Activated B cell treated with CpG ODN at 0.5 μM for 24 hours (primary cell): ENCODE measurements at regions not wholly inside any gene's neighbourhood (a gene's known extent, or its start where the extent isn't known, plus 50 kb on each side); places are given as distances from the start of the nearest gene placed in this dataset.

Source experiments
- ATAC-seq: fragments of 200-7000 bp; cut with Tn5 transposase; one replicate; pipeline ENCODE4 v1.10.0; 2021; ENCODE audit warnings: low read depth, mild to moderate bottlenecking, moderate library complexity
- CTCF ChIA-PET: fragments of 350-600 bp; sonication (Branson Sonifier 250); formaldehyde crosslinking; loops from one replicate; lab custom pipeline; 2021; ENCODE audit warnings: antibody characterized with exemption; lab: Charles Lee
- POLR2A ChIA-PET: fragments of 350-600 bp; sonication (Branson Sonifier 250); formaldehyde crosslinking; loops from one replicate; lab custom pipeline; 2021; ENCODE audit warnings: antibody characterized with exemption; lab: Charles Lee
- DNase-seq: peaks from one replicate; pipeline ENCODE4 v3.0.0; 2022
- H3K27ac Mint-ChIP-seq: one replicate; pipeline ENCODE4 v1.8.0; 2020; ENCODE audit warnings: mixed read lengths
- H3K27me3 Mint-ChIP-seq: one replicate; pipeline ENCODE4 v1.8.0; 2021; ENCODE audit warnings: mixed read lengths
- H3K36me3 Mint-ChIP-seq: one replicate; pipeline ENCODE4 v1.8.0; 2021; ENCODE audit warnings: low read depth, mixed read lengths
- H3K4me1 Mint-ChIP-seq: one replicate; pipeline ENCODE4 v1.8.0; 2021; ENCODE audit warnings: mixed read lengths
- H3K4me3 Mint-ChIP-seq: one replicate; pipeline ENCODE4 v1.8.0; 2020; ENCODE audit warnings: mild to moderate bottlenecking, mixed read lengths
- H3K9me3 Mint-ChIP-seq: one replicate; pipeline ENCODE4 v1.8.0; 2020; ENCODE audit warnings: mixed read lengths
- CTCF ChIP-seq: fragments of 200-600 bp; IDR thresholded peaks from one replicate; pipeline ENCODE4 v1.8.0; 2022; ENCODE audit warnings: antibody characterized with exemption, mild to moderate bottlenecking
- intact Hi-C: fragments of 100-400 bp; cut with micrococcal nuclease; formaldehyde crosslinking; loops from one replicate; pipeline ENCODE4 v1.15.1; 2024

DNA sequence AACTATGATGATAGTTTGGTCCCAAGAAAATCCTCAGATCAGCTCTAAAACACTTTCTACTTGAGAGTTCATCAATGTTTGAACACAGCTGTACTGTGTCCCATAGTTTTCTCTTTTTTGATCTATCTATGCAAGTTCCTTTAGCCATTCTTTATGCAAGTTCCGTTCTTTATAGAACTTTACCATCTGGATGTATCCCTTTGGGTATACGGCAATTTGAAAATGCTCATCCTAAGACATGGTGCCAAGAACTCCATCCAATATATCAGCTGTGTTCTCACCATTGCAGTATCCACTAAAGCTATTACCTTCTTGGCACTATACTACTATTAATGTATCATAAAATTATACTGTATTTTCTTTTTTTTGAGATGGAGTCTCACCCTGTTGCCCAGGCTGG lies 276.9 kb downstream of the NOVA1 start:
- no peak overlapping the region for H3K27ac Mint-ChIP-seq
- no peak for ATAC-seq

GRCh38 chr14:26319139-26319864 lies 278.5 kb downstream of the NOVA1 start:
- Mint-ChIP-seq H3K9me3 (peaks cover 4% of the 10 kb centered on the region), H3K4me1 (no peaks in the 10 kb centered on the region), H3K27me3 (no peaks in the 10 kb centered on the region), H3K36me3 (no peaks in the 10 kb centered on the region), H3K4me3 (no peak overlapping the region), H3K27ac (no peak overlapping the region)
- ATAC-seq (no peak), DNase-seq (no peak)
- intact Hi-C loops = no loop called here
- ChIA-PET POLR2A (no interaction called here), CTCF (no interaction called here)
- TF ChIP-seq CTCF = no peak

More for the DNA sequence above, 276.9 kb downstream of the NOVA1 start:
- intact Hi-C loops = no loop called here
- H3K27me3 Mint-ChIP-seq = no peaks in the 10 kb centered on the region
- no peak overlapping the region for H3K4me3 Mint-ChIP-seq
- peaks cover 4% of the 10 kb centered on the region for H3K9me3 Mint-ChIP-seq
- DNase-seq = no peak
- ChIA-PET CTCF (no interaction called here), POLR2A (no interaction called here)
- no peaks in the 10 kb centered on the region for H3K4me1 Mint-ChIP-seq
- no peak for TF ChIP-seq CTCF
- H3K36me3 Mint-ChIP-seq = no peaks in the 10 kb centered on the region

DNA sequence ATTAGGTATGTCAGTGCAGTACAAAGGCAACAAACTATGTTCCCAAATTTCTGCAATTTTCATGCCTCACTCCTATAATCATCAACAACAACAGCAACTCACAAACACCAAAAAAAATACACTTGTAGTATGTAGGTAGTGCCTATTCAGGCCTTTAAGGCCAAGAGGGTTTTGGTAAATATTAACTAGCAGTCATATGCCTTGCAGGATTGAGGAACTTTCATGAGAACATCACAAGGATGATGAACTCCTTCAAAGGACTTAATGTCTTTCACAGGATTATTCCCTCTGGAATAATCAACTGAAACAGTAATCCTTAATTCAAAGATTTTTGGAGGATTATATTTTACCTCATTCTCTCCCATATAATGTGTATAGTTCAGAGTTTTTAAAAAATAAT lies 293.8 kb downstream of the NOVA1 start:
- ATAC-seq (no peak), DNase-seq (no peak)
- Mint-ChIP-seq H3K4me1 (no peaks in the 10 kb centered on the region), H3K27ac (no peak overlapping the region), H3K4me3 (no peak overlapping the region), H3K36me3 (no peaks in the 10 kb centered on the region), H3K9me3 (peaks cover 12% of the 10 kb centered on the region), H3K27me3 (no peaks in the 10 kb centered on the region)
- POLR2A ChIA-PET = no interaction called here
- intact Hi-C loops = no loop called here
- CTCF ChIA-PET = no interaction called here
- no peak for TF ChIP-seq CTCF

- Mint-ChIP-seq H3K4me1 (no peaks in the 10 kb centered on the region), H3K9me3 (no peaks in the 10 kb centered on the region), H3K4me3 (no peak overlapping the region), H3K27ac (no peak overlapping the region), H3K36me3 (no peaks in the 10 kb centered on the region), H3K27me3 (no peaks in the 10 kb centered on the region)
- POLR2A ChIA-PET = no interaction called here
- CTCF ChIA-PET = no interaction called here
- DNase-seq = no peak
- intact Hi-C loops = no loop called here
- no peak for TF ChIP-seq CTCF
- no peak for ATAC-seq
These were observed 303.9 kb downstream of the NOVA1 start for GRCh38 chr14:26293909-26294308.

DNA sequence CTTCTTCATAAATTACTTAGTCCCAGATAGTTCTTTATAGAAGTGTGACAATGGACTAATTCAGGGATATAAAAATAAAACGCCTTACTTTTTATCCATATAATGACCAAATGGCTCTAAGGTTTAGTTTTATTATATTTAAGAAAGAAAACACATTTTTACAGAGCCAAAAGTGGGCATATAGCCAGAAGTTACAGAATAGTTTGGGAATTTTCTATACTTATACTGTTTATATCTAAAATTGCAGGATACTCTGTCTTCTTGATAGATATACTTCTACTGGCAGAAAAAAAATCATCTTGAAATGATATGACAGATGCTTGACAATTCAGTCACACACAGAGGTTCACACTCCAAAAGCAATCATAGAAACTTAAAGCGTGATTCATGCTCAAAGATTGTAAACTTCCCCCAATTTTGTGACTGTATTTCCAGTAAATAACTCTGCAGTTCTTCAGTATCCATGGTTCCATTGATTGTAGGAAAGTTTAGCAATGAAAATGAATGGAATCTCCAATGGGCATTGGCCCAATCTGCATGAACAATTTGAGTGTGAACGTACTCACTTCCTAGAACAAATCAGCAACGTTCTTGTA lies 307.8 kb downstream of the NOVA1 start:
- TF ChIP-seq CTCF = no peak
- intact Hi-C loops = no loop called here
- Mint-ChIP-seq H3K4me1 (no peaks in the 10 kb centered on the region), H3K27me3 (no peaks in the 10 kb centered on the region), H3K4me3 (no peak overlapping the region), H3K9me3 (no peaks in the 10 kb centered on the region), H3K27ac (no peak overlapping the region), H3K36me3 (no peaks in the 10 kb centered on the region)
- ChIA-PET POLR2A (no interaction called here), CTCF (no interaction called here)
- DNase-seq = no peak
- no peak for ATAC-seq
